ENCODE measurements at regions not wholly inside any gene's neighbourhood (a gene's known extent, or its start where the extent isn't known, plus 50 kb on each side); places are given as distances from the start of the nearest gene placed in this dataset.

GRCh38 chr2:160925956-160926355 lies 234.3 kb upstream of the TANK start:
- no peak for DNase-seq

- DNase-seq: no peak
Measured at GRCh38 chr2:160927324-160927723, 232.9 kb upstream of the TANK start.

GRCh38 chr2:160928854-160929301 lies 231.3 kb upstream of the TANK start:
- no peak for DNase-seq

- no peak for DNase-seq
Measured at GRCh38 chr2:160931531-160931930, 228.7 kb upstream of the TANK start.

GRCh38 chr2:160932960-160933359 lies 227.3 kb upstream of the TANK start:
- no peak for DNase-seq

GRCh38 chr2:160934263-160934662 lies 226.0 kb upstream of the TANK start:
- DNase-seq: no peak

GRCh38 chr2:160934991-160935390 lies 225.2 kb upstream of the TANK start:
- DNase-seq: no peak

- DNase-seq: no peak
Measured at GRCh38 chr2:160936044-160936806, 224.0 kb upstream of the TANK start.

- no peak for DNase-seq
Measured at GRCh38 chr2:160940271-160940670, 220.0 kb upstream of the TANK start.

- DNase-seq: no peak
Measured at GRCh38 chr2:160940699-160941098, 219.5 kb upstream of the TANK start.

GRCh38 chr2:160941290-160941846 lies 218.9 kb upstream of the TANK start:
- no peak for DNase-seq

GRCh38 chr2:160942476-160943142 lies 217.6 kb upstream of the TANK start:
- DNase-seq: no peak

- DNase-seq: no peak
Measured at GRCh38 chr2:160943414-160943813, 216.8 kb upstream of the TANK start.

- no peak for DNase-seq
Measured at GRCh38 chr2:160952464-160953254, 207.6 kb upstream of the TANK start.

GRCh38 chr2:160955578-160955977 lies 204.7 kb upstream of the TANK start:
- no peak for DNase-seq

GRCh38 chr2:160956243-160956802 lies 203.9 kb upstream of the TANK start:
- no peak for DNase-seq

- DNase-seq: no peak
Measured at GRCh38 chr2:160963957-160964356, 196.3 kb upstream of the TANK start.

GRCh38 chr2:160967523-160967922 lies 192.7 kb upstream of the TANK start:
- DNase-seq: no peak

GRCh38 chr2:160968183-160968582 lies 192.0 kb upstream of the TANK start:
- no peak for DNase-seq

- no peak for DNase-seq
Measured at GRCh38 chr2:160970052-160970965, 189.9 kb upstream of the TANK start.

GRCh38 chr2:160973991-160974390 lies 186.2 kb upstream of the TANK start:
- no peak for DNase-seq

- no peak for DNase-seq
Measured at GRCh38 chr2:160974803-160975202, 185.4 kb upstream of the TANK start.
